DOHH2 (cell line): ENCODE measurements at regions not wholly inside any gene's neighbourhood (a gene's known extent, or its start where the extent isn't known, plus 50 kb on each side); places are given as distances from the start of the nearest gene placed in this dataset.

Experiments
- H3F3A ChIP-seq: fragments of 200-600 bp; sonication (generic), shearing (Covaris generic); 2 replicates; pipeline ENCODE4 v1.6.0; 2016; ENCODE audit warnings: antibody characterized with exemption, mild to moderate bottlenecking; ENCODE audit not compliant: control insufficient read depth, insufficient read depth
- H3K27ac ChIP-seq: fragments of 200-600 bp; sonication (generic); 2 replicates; pipeline ENCODE4 v1.5.1; 2014; ENCODE audit warnings: low read depth, mild to moderate bottlenecking, low read length, moderate library complexity
- H3K27me3 ChIP-seq: fragments of 200-600 bp; sonication (generic); 2 replicates; pipeline ENCODE4 v1.6.1; 2014; ENCODE audit warnings: mild to moderate bottlenecking, low read length, mixed read lengths; ENCODE audit not compliant: control insufficient read depth
- H3K36me3 ChIP-seq: fragments of 200-600 bp; sonication (generic); 2 replicates; pipeline ENCODE4 v1.6.1; 2014; ENCODE audit warnings: mild to moderate bottlenecking, low read length, moderate library complexity, mixed read lengths; ENCODE audit not compliant: control insufficient read depth
- H3K4me1 ChIP-seq: fragments of 200-600 bp; sonication (generic); 2 replicates; pipeline ENCODE4 v1.6.1; 2014; ENCODE audit warnings: mild to moderate bottlenecking, low read length, mixed read lengths; ENCODE audit not compliant: control insufficient read depth
- H3K4me2 ChIP-seq: fragments of 200-600 bp; sonication (generic); 2 replicates; pipeline ENCODE4 v1.6.0; 2014; ENCODE audit warnings: mild to moderate bottlenecking, low read length, moderate library complexity
- H3K4me3 ChIP-seq: fragments of 200-600 bp; sonication (generic); 2 replicates; pipeline ENCODE4 v1.5.1; 2014; ENCODE audit warnings: mild to moderate bottlenecking, low read length, mixed read lengths
- H3K79me2 ChIP-seq: fragments of 200-600 bp; sonication (generic); 2 replicates; pipeline ENCODE4 v1.6.1; 2014; ENCODE audit warnings: mild to moderate bottlenecking, low read length, mixed read lengths; ENCODE audit not compliant: control insufficient read depth
- H3K9me2 ChIP-seq: fragments of 200-600 bp; sonication (generic); replicated peaks from 2 replicates; pipeline ENCODE4 v1.6.1; 2014; ENCODE audit warnings: mild to moderate bottlenecking, low read length, mixed read lengths; ENCODE audit not compliant: control insufficient read depth
- H3K9me3 ChIP-seq: fragments of 200-600 bp; sonication (generic); 2 replicates; pipeline ENCODE4 v1.6.1; 2014; ENCODE audit warnings: antibody characterized with exemption, low read length, mixed read lengths; ENCODE audit not compliant: control insufficient read depth, insufficient read depth
- H4K20me1 ChIP-seq: fragments of 200-600 bp; sonication (generic); 2 replicates; pipeline ENCODE4 v1.6.0; 2014; ENCODE audit warnings: low read depth, mild to moderate bottlenecking, antibody characterized with exemption, low read length, moderate library complexity; ENCODE audit not compliant: control insufficient read depth, insufficient read depth
- EZH2phosphoT487 ChIP-seq: fragments of 200-600 bp; sonication (generic); IDR thresholded peaks from 2 replicates; pipeline ENCODE4 v1.6.1; 2017; ENCODE audit warnings: borderline replicate concordance, mild to moderate bottlenecking, antibody characterized with exemption, low read length, moderate library complexity, mixed read lengths
- TF ChIP-seq, protein P1 (sequence below): fragments of 200-600 bp; sonication (generic); IDR thresholded peaks from one replicate; pipeline ENCODE4 v1.5.1; 2014; ENCODE audit warnings: antibody characterized with exemption, mild to moderate bottlenecking, low read depth, low read length; ENCODE audit not compliant: poor library complexity, severe bottlenecking

DNA sequence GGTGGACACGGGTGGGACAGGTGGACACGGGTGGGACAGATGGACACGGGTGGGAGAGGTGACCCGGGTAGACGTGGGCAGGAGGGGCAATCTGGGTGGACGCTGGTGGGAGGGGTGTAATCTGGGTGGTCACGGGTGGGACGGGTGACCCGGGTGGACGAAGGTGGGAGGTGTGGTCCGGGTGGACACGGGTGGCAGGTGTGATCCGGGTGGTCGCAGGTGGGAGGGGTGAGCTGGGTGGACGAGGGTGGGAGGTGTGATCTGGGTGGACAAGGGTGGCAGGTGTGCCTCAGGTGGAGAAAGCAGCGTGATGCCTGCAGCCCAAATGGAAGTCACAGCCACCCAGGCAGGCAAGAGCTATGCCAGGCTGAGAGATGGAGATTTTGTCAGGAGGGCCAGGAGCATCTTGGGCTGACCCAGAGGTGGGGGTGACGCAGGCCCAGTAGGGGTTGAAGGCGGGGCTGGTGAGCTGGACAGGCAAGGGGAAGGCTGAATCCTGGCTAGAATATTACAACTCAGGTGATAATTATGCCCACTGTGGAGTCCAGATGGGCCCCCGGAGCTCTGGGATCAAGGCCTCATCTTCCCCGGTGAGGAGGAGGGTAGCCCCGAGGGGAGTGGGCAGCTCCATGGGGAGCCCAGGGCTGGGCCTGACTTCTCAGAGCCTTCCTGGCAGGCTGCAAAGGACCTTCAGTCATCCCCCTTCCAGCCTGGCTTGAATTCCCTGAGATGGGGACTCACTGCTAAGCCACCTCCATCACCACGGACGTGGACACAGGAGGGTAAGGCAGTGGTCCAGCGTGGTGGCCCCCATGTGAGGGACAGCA is 100.0 kb downstream of the ADRA2C start:
- no peaks in the 10 kb centered on the region for H3K4me1 ChIP-seq
- no peak overlapping the region for H3K27ac ChIP-seq
- H3F3A ChIP-seq: no peaks in the 10 kb centered on the region
- no peak overlapping the region for H3K4me3 ChIP-seq
- H3K79me2 ChIP-seq: no peaks in the 10 kb centered on the region
- TF ChIP-seq EZH2phosphoT487: no peak
- TF ChIP-seq, protein P1, sequence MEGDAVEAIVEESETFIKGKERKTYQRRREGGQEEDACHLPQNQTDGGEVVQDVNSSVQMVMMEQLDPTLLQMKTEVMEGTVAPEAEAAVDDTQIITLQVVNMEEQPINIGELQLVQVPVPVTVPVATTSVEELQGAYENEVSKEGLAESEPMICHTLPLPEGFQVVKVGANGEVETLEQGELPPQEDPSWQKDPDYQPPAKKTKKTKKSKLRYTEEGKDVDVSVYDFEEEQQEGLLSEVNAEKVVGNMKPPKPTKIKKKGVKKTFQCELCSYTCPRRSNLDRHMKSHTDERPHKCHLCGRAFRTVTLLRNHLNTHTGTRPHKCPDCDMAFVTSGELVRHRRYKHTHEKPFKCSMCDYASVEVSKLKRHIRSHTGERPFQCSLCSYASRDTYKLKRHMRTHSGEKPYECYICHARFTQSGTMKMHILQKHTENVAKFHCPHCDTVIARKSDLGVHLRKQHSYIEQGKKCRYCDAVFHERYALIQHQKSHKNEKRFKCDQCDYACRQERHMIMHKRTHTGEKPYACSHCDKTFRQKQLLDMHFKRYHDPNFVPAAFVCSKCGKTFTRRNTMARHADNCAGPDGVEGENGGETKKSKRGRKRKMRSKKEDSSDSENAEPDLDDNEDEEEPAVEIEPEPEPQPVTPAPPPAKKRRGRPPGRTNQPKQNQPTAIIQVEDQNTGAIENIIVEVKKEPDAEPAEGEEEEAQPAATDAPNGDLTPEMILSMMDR: no peak
- H3K36me3 ChIP-seq: no peaks in the 10 kb centered on the region
- no peaks in the 10 kb centered on the region for H3K9me3 ChIP-seq
- no peaks in the 10 kb centered on the region for H3K27me3 ChIP-seq
- H3K9me2 ChIP-seq: no peaks in the 10 kb centered on the region
- no peaks in the 10 kb centered on the region for H4K20me1 ChIP-seq
- H3K4me2 ChIP-seq: no peak overlapping the region

DNA sequence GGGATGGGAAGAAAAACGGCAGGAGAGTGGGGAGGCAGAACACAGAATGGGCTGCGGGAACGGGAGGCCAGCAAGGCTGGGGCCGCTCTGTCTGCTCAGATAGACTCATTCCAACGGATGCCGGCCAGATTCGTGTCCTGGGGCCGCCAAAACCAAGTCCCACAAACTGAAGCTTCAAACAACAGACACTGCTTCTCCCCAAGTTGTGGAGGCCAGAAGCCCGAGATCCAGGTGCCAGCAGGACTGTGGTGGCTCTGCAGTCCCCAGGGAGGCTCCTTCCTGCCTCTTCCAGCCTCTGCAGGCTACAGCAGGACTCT is 100.6 kb downstream of the ADRA2C start:
- Histone ChIP-seq H3K79me2 (no peaks in the 10 kb centered on the region), H3K4me2 (no peak overlapping the region), H3K4me3 (no peak overlapping the region), H3K9me3 (no peaks in the 10 kb centered on the region), H3K27me3 (no peaks in the 10 kb centered on the region), H3K27ac (no peak overlapping the region), H3K4me1 (no peaks in the 10 kb centered on the region), H3K36me3 (no peaks in the 10 kb centered on the region), H4K20me1 (no peaks in the 10 kb centered on the region), H3F3A (no peaks in the 10 kb centered on the region), H3K9me2 (no peaks in the 10 kb centered on the region)
- TF ChIP-seq, protein P1: no peak
- TF ChIP-seq EZH2phosphoT487: no peak

DNA sequence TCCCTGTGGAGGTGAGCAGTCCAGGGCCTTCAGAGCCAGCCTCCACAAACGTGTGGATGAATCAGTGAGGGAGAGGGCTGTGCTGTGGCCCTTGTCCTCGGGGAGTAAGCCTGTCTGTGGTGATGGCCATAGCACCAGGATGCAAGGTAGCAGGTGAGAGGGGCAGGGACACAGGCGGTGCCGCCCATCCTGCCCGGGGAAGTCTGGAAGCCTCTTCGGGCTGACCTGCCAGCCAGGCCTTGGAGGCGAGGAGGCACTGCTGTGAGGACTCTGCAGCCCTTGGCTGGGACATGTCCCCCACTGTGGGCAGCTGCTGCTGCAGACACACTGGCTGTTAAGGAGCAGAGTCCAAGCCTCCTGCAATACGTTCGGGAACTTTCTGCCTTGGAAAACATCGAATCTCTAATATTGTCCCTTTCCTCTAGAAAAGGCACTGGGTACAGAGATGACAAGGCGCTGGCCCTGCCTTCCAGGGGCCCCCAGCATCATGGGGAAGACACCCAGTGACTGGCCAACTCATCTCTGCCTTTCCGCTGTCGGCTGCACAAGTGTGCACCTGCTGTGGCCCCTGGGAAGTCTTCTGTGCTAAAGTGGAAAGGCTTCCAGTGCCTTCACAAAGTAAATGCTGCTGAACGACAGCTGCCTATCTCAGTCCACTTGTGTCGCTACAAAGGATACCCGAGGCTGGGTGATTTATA is 101.4 kb downstream of the ADRA2C start:
- Histone ChIP-seq H3K4me1 (no peaks in the 10 kb centered on the region), H3K36me3 (no peaks in the 10 kb centered on the region), H3K4me2 (no peak overlapping the region), H3F3A (no peaks in the 10 kb centered on the region), H3K9me3 (no peaks in the 10 kb centered on the region), H4K20me1 (no peaks in the 10 kb centered on the region), H3K27ac (no peak overlapping the region), H3K27me3 (no peaks in the 10 kb centered on the region), H3K79me2 (no peaks in the 10 kb centered on the region), H3K4me3 (no peak overlapping the region), H3K9me2 (no peaks in the 10 kb centered on the region)
- TF ChIP-seq EZH2phosphoT487: no peak
- TF ChIP-seq, protein P1: no peak
